ENCODE measurements at regions not wholly inside any gene's neighbourhood (a gene's known extent, or its start where the extent isn't known, plus 50 kb on each side); places are given as distances from the start of the nearest gene placed in this dataset.

DNA sequence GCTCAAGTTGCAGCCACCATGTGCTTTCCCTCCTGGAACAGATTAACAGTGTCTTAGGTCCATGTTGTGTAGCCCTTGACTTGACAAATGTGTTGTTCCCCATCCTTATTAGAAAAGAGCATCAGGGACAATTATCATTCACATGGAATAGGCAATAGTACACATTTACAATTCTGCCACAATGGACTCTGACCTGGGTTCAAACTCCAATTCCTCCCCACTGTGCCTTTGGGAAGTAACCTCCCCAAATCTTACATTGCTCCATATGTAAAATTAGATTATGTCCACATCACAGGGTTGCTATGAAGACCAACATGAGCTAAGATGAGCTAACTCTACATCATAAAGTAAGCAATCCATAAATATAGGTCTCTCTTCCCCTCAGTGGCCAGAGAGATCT, 193.8 kb downstream of the NRP2 start:
- DNase-seq (ENCODE audit: low read depth, low spot score) (no peak), ATAC-seq (no peak)
- ChIA-PET POLR2A (no interaction called here), CTCF (no interaction called here)
- no peaks in the 10 kb centered on the region; the same call in 1 of the 2 replicates for H3K27me3 ChIP-seq (ENCODE audit: control insufficient read depth, insufficient read depth, low read length)
- no peaks in the 10 kb centered on the region for H3K9me3 ChIP-seq (ENCODE audit: control insufficient read depth, insufficient read depth, low read depth, low read length)
- H3K27ac ChIP-seq (ENCODE audit: low read length), result no peak overlapping the region
- intact Hi-C loops (cut with micrococcal nuclease; ENCODE audit: unreplicated experiment) (no loop called here), in situ Hi-C loops (cut with HindIII; ENCODE audit: low pct_unique_long_range_greater_than_20kb, low sequenced_read_pairs) (no loop called here)
- no peak overlapping the region for H3K4me3 ChIP-seq (ENCODE audit: low read depth in 2 of 2, low read length in 2 of 2)
- no TSS peak for BruUV-seq (replicated peaks)
- no peaks in the 10 kb centered on the region for H3K36me3 ChIP-seq (ENCODE audit: control insufficient read depth, insufficient read depth, low read length)
- no peaks in the 10 kb centered on the region for H3K4me1 ChIP-seq (ENCODE audit: control insufficient read depth, insufficient read depth, low read length)
- TF ChIP-seq, protein P1, sequence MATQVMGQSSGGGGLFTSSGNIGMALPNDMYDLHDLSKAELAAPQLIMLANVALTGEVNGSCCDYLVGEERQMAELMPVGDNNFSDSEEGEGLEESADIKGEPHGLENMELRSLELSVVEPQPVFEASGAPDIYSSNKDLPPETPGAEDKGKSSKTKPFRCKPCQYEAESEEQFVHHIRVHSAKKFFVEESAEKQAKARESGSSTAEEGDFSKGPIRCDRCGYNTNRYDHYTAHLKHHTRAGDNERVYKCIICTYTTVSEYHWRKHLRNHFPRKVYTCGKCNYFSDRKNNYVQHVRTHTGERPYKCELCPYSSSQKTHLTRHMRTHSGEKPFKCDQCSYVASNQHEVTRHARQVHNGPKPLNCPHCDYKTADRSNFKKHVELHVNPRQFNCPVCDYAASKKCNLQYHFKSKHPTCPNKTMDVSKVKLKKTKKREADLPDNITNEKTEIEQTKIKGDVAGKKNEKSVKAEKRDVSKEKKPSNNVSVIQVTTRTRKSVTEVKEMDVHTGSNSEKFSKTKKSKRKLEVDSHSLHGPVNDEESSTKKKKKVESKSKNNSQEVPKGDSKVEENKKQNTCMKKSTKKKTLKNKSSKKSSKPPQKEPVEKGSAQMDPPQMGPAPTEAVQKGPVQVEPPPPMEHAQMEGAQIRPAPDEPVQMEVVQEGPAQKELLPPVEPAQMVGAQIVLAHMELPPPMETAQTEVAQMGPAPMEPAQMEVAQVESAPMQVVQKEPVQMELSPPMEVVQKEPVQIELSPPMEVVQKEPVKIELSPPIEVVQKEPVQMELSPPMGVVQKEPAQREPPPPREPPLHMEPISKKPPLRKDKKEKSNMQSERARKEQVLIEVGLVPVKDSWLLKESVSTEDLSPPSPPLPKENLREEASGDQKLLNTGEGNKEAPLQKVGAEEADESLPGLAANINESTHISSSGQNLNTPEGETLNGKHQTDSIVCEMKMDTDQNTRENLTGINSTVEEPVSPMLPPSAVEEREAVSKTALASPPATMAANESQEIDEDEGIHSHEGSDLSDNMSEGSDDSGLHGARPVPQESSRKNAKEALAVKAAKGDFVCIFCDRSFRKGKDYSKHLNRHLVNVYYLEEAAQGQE (IDR thresholded peaks at IDR 0.05; ENCODE audit: insufficient read depth in 1 of 2, low read depth in 2 of 2, low read length in 1 of 2), result no peak
- TF ChIP-seq SIN3A (IDR thresholded peaks at IDR 0.05; ENCODE audit: borderline replicate concordance, insufficient read depth, low read depth, low read length) (no peak), TCF7L2 (IDR thresholded peaks at IDR 0.05; ENCODE audit: low read depth, low read length) (no peak), POLR2AphosphoS5 (IDR thresholded peaks at IDR 0.05; ENCODE audit: low read depth, low read length) (no peak)
- TF ChIP-seq, protein P2, sequence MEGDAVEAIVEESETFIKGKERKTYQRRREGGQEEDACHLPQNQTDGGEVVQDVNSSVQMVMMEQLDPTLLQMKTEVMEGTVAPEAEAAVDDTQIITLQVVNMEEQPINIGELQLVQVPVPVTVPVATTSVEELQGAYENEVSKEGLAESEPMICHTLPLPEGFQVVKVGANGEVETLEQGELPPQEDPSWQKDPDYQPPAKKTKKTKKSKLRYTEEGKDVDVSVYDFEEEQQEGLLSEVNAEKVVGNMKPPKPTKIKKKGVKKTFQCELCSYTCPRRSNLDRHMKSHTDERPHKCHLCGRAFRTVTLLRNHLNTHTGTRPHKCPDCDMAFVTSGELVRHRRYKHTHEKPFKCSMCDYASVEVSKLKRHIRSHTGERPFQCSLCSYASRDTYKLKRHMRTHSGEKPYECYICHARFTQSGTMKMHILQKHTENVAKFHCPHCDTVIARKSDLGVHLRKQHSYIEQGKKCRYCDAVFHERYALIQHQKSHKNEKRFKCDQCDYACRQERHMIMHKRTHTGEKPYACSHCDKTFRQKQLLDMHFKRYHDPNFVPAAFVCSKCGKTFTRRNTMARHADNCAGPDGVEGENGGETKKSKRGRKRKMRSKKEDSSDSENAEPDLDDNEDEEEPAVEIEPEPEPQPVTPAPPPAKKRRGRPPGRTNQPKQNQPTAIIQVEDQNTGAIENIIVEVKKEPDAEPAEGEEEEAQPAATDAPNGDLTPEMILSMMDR (IDR thresholded peaks at IDR 0.05), result no peak

DNA sequence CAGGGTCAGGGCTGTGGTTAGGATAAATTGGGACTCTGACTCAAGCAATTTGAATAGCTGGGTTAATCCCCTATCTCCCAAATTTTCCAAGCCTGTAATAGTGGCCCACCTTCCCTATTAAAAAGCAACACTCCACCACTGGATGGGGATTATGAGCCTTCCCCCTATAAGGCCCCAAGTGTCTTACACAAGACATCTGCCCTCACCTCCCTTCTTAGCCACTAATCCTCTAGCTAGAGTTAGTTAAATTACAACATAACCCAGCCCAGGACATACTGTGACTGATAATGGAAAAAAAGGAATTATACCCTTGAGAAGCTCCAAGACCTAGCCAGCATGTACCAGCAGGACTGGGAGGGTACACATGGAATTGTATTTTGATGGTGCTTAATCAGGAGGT, 190.4 kb downstream of the NRP2 start:
- in situ Hi-C loops (cut with HindIII; ENCODE audit: low pct_unique_long_range_greater_than_20kb, low sequenced_read_pairs), result no loop called here
- Histone ChIP-seq H3K27me3 (ENCODE audit: control insufficient read depth, insufficient read depth, low read length) (no peaks in the 10 kb centered on the region; the same call in none of the 2 replicates), H3K4me3 (ENCODE audit: low read depth in 2 of 2, low read length in 2 of 2) (no peak overlapping the region), H3K27ac (ENCODE audit: low read length) (no peak overlapping the region), H3K36me3 (ENCODE audit: control insufficient read depth, insufficient read depth, low read length) (no peaks in the 10 kb centered on the region), H3K9me3 (ENCODE audit: control insufficient read depth, insufficient read depth, low read depth, low read length) (no peaks in the 10 kb centered on the region), H3K4me1 (ENCODE audit: control insufficient read depth, insufficient read depth, low read length) (no peaks in the 10 kb centered on the region)
- no peak for DNase-seq (ENCODE audit: low read depth, low spot score)
- ChIA-PET CTCF (no interaction called here), POLR2A (no interaction called here)
- BruUV-seq (replicated peaks), result no TSS peak
- no peak for TF ChIP-seq TCF7L2 (IDR thresholded peaks at IDR 0.05; ENCODE audit: low read depth, low read length)
- TF ChIP-seq, protein P2 (IDR thresholded peaks at IDR 0.05), result no peak
- TF ChIP-seq, protein P1 (IDR thresholded peaks at IDR 0.05; ENCODE audit: insufficient read depth in 1 of 2, low read depth in 2 of 2, low read length in 1 of 2), result no peak
- TF ChIP-seq POLR2AphosphoS5 (IDR thresholded peaks at IDR 0.05; ENCODE audit: low read depth, low read length), result no peak
- TF ChIP-seq SIN3A (IDR thresholded peaks at IDR 0.05; ENCODE audit: borderline replicate concordance, insufficient read depth, low read depth, low read length), result no peak
- ATAC-seq, result no peak
- intact Hi-C loops (cut with micrococcal nuclease; ENCODE audit: unreplicated experiment), result no loop called here

Measured in Panc1 (cell line).